ENCODE measurements at regions not wholly inside any gene's neighbourhood (a gene's known extent, or its start where the extent isn't known, plus 50 kb on each side); places are given as distances from the start of the nearest gene placed in this dataset.

DNA sequence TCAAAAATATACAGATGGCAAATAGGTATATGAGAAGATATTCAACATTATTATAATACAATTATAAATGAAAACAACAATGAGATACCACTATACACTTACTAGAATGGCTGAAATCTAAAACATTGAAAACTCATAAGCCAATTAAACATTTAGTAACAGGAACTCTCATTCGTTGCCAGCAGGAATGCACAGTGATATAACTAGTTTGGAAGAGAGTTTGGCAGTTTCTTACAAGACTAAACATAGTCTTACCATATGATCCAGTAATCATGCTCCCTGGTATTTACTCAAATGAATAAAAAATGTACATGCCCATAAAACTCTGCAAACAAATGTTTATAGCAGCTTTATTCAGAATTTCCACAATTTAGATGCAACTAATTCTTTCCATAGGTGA is 476.2 kb upstream of the COBL start:
- no peak overlapping the region for H3K4me3 Mint-ChIP-seq

DNA sequence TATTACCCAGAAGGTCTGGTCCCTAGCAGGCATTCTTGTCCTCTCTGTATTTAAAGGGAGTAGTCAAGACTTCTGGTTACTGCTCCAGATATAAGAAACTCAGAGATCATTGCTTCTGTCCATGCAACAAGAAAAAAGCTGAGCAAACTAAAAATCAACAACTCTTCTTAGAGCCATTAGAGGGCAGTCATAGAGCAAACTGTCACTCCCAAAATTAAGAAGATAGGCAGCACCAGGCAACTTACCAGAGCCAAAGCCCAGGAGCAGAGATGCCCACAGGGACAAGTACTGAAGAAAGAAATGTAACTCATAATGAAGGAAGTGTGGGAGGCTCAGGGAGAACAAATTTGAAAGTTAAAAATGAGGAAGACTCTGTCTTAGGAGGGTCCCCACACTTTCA is 472.9 kb upstream of the COBL start:
- Histone ChIP-seq H3K36me3 (ENCODE audit: control insufficient read depth in 2 of 2, extremely low read depth in 1 of 2, insufficient read depth in 1 of 2, low read length in 1 of 2) (no peaks in the 10 kb centered on the region), H3K9me3 (no peaks in the 10 kb centered on the region), H3K4me3 (ENCODE audit: control insufficient read depth in 1 of 2, extremely low read depth in 1 of 2, low read length in 1 of 2) (no peak overlapping the region), H3K27me3 (replicated peaks in 1 of 2; ENCODE audit: control insufficient read depth in 2 of 2, extremely low read depth in 1 of 2, insufficient read depth in 2 of 2, low read length in 1 of 2) (no peaks in the 10 kb centered on the region), H3K27ac (ENCODE audit: low read length) (no peak overlapping the region), H3K4me1 (ENCODE audit: control insufficient read depth in 1 of 2, extremely low read depth in 1 of 2, insufficient read depth in 2 of 2, low read length in 2 of 2) (no peaks in the 10 kb centered on the region)
- CTCF ChIA-PET: no interaction called here
- Mint-ChIP-seq H3K9me3 (peaks cover 8 to 11% (median 10%) of the 10 kb centered on the region in 3 donors), H3K4me1 (no peaks in the 10 kb centered on the region), H3K4me3 (no peak overlapping the region), H3K27me3 (no peaks in the 10 kb centered on the region), H3K27ac (no peak overlapping the region), H3K36me3 (no peaks in the 10 kb centered on the region)
- ATAC-seq (replicated peaks in 1 of 4): no peak
- POLR2A ChIA-PET: no interaction called here
- no peak for DNase-seq

More for the DNA sequence above, 476.2 kb upstream of the COBL start:
- no peaks in the 10 kb centered on the region for H3K36me3 Mint-ChIP-seq
- no peak for DNase-seq
- Histone ChIP-seq H3K27me3 (replicated peaks in 1 of 2; ENCODE audit: control insufficient read depth in 2 of 2, extremely low read depth in 1 of 2, insufficient read depth in 2 of 2, low read length in 1 of 2) (no peaks in the 10 kb centered on the region), H3K4me1 (ENCODE audit: control insufficient read depth in 1 of 2, extremely low read depth in 1 of 2, insufficient read depth in 2 of 2, low read length in 2 of 2) (no peaks in the 10 kb centered on the region), H3K9me3 (no peaks in the 10 kb centered on the region), H3K36me3 (ENCODE audit: control insufficient read depth in 2 of 2, extremely low read depth in 1 of 2, insufficient read depth in 1 of 2, low read length in 1 of 2) (no peaks in the 10 kb centered on the region), H3K4me3 (ENCODE audit: control insufficient read depth in 1 of 2, extremely low read depth in 1 of 2, low read length in 1 of 2) (no peak overlapping the region), H3K27ac (ENCODE audit: low read length) (no peak overlapping the region)
- ATAC-seq (replicated peaks in 1 of 4): no peak
- WGBS (ENCODE audit: insufficient coverage): no CpG with 5 or more reads among the region's 1 CpG
- no peaks in the 10 kb centered on the region for H3K4me1 Mint-ChIP-seq
- CTCF ChIA-PET: no interaction called here
- POLR2A ChIA-PET: no interaction called here
- H3K9me3 Mint-ChIP-seq: peaks cover 3 to 14% (median 8%) of the 10 kb centered on the region in 3 donors
- H3K27me3 Mint-ChIP-seq: no peaks in the 10 kb centered on the region
- H3K27ac Mint-ChIP-seq: no peak overlapping the region

DNA sequence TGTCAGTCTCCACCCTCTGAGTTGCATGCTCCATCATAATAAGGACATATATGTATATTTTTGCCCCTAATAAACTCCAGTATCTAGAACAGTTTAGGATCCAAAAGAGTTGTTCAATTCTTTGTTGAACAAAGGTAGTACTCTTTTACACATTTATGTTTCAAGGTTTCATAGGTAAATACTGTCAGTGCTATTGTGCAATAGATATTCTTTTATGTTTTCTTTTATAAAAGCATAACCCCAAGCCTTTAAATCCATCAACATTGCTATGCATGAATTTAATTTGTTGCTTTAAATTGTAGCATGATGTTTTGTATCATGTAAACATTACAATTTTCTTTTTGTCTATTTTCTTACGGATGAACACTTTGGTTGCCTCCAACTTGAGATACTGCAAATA is 469.7 kb upstream of the COBL start:
- Histone ChIP-seq H3K27me3 (replicated peaks in 1 of 2; ENCODE audit: control insufficient read depth in 2 of 2, extremely low read depth in 1 of 2, insufficient read depth in 2 of 2, low read length in 1 of 2) (no peaks in the 10 kb centered on the region), H3K27ac (ENCODE audit: low read length) (no peak overlapping the region), H3K4me1 (ENCODE audit: control insufficient read depth in 1 of 2, extremely low read depth in 1 of 2, insufficient read depth in 2 of 2, low read length in 2 of 2) (no peaks in the 10 kb centered on the region), H3K36me3 (ENCODE audit: control insufficient read depth in 2 of 2, extremely low read depth in 1 of 2, insufficient read depth in 1 of 2, low read length in 1 of 2) (no peaks in the 10 kb centered on the region), H3K9me3 (no peaks in the 10 kb centered on the region), H3K4me3 (ENCODE audit: control insufficient read depth in 1 of 2, extremely low read depth in 1 of 2, low read length in 1 of 2) (no peak overlapping the region)
- no peak overlapping the region for H3K27ac Mint-ChIP-seq
- WGBS (ENCODE audit: insufficient coverage): no CpG with 5 or more reads among the region's 1 CpG
- CTCF ChIA-PET: no interaction called here
- DNase-seq: no peak
- ATAC-seq (replicated peaks in 1 of 4): no peak
- peaks cover 4 to 18% (median 17%) of the 10 kb centered on the region in 3 donors for H3K9me3 Mint-ChIP-seq
- no peak overlapping the region for H3K4me3 Mint-ChIP-seq
- no peaks in the 10 kb centered on the region for H3K27me3 Mint-ChIP-seq
- POLR2A ChIA-PET: no interaction called here
- no peaks in the 10 kb centered on the region for H3K4me1 Mint-ChIP-seq
- no peaks in the 10 kb centered on the region for H3K36me3 Mint-ChIP-seq

DNA sequence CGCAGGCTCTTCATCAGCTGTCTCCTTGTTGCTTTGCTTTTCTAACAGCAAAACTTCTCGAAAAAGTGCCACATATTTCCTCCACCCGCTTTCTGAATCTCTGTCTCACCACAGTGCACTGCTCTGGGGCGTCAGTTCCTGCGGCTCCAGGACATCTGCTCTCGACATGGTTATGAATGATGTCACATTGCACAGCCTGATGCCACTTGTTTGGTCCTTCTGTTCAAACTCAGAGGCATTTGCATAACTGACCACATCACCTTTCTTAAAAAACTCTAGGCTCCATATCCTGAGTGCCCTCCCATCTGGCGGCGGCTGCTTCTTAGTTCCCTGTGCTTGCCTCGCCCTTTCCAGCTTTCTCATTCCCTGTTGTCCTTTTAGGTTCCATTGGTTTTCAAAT is 469.3 kb upstream of the COBL start:
- Histone ChIP-seq H3K36me3 (ENCODE audit: control insufficient read depth in 2 of 2, extremely low read depth in 1 of 2, insufficient read depth in 1 of 2, low read length in 1 of 2) (no peaks in the 10 kb centered on the region), H3K27me3 (replicated peaks in 1 of 2; ENCODE audit: control insufficient read depth in 2 of 2, extremely low read depth in 1 of 2, insufficient read depth in 2 of 2, low read length in 1 of 2) (no peaks in the 10 kb centered on the region), H3K27ac (ENCODE audit: low read length) (no peak overlapping the region), H3K4me3 (ENCODE audit: control insufficient read depth in 1 of 2, extremely low read depth in 1 of 2, low read length in 1 of 2) (no peak overlapping the region), H3K4me1 (ENCODE audit: control insufficient read depth in 1 of 2, extremely low read depth in 1 of 2, insufficient read depth in 2 of 2, low read length in 2 of 2) (no peaks in the 10 kb centered on the region), H3K9me3 (no peaks in the 10 kb centered on the region)
- Mint-ChIP-seq H3K27me3 (no peaks in the 10 kb centered on the region), H3K9me3 (peaks cover 4 to 18% (median 17%) of the 10 kb centered on the region in 3 donors), H3K4me3 (no peak overlapping the region), H3K36me3 (no peaks in the 10 kb centered on the region), H3K27ac (no peak overlapping the region), H3K4me1 (no peaks in the 10 kb centered on the region)
- CTCF ChIA-PET: no interaction called here
- POLR2A ChIA-PET: no interaction called here
- 84% methylated on average over 8 of the region's 9 CpGs for WGBS (ENCODE audit: insufficient coverage)
- no peak for ATAC-seq (replicated peaks in 1 of 4)
- DNase-seq: no peak

DNA sequence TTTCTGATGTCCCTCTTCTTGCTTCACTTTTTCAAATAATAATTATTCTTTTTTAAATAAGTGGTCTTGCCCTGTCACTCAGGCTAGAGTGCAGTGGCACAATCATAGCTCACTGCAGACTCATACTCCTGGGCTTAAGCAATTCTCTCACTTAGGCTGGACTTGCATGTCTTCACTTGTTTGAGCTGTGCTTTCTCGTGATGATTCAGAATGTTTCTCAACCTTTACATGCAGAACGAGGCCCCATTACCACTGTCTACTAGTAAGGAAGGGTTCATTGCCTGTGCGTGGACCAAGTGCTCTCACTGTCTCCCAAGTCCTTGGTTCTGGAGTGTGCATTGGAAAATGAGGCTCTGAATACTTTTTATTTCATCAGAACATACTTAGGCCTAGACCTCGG is 468.6 kb upstream of the COBL start:
- Histone ChIP-seq H3K4me3 (ENCODE audit: control insufficient read depth in 1 of 2, extremely low read depth in 1 of 2, low read length in 1 of 2) (no peak overlapping the region), H3K9me3 (no peaks in the 10 kb centered on the region), H3K27me3 (replicated peaks in 1 of 2; ENCODE audit: control insufficient read depth in 2 of 2, extremely low read depth in 1 of 2, insufficient read depth in 2 of 2, low read length in 1 of 2) (no peaks in the 10 kb centered on the region), H3K27ac (ENCODE audit: low read length) (no peak overlapping the region), H3K36me3 (ENCODE audit: control insufficient read depth in 2 of 2, extremely low read depth in 1 of 2, insufficient read depth in 1 of 2, low read length in 1 of 2) (no peaks in the 10 kb centered on the region), H3K4me1 (ENCODE audit: control insufficient read depth in 1 of 2, extremely low read depth in 1 of 2, insufficient read depth in 2 of 2, low read length in 2 of 2) (no peaks in the 10 kb centered on the region)
- ChIA-PET CTCF (no interaction called here), POLR2A (no interaction called here)
- H3K4me3 Mint-ChIP-seq: no peak overlapping the region
- peaks cover 4 to 18% (median 17%) of the 10 kb centered on the region in 3 donors for H3K9me3 Mint-ChIP-seq
- ATAC-seq (replicated peaks in 1 of 4) (no peak), DNase-seq (no peak)
- H3K4me1 Mint-ChIP-seq: no peaks in the 10 kb centered on the region
- no peaks in the 10 kb centered on the region for H3K36me3 Mint-ChIP-seq
- WGBS (ENCODE audit: insufficient coverage): 100% methylated on average over 1 of the region's 4 CpGs
- no peaks in the 10 kb centered on the region for H3K27me3 Mint-ChIP-seq
- no peak overlapping the region for H3K27ac Mint-ChIP-seq

DNA sequence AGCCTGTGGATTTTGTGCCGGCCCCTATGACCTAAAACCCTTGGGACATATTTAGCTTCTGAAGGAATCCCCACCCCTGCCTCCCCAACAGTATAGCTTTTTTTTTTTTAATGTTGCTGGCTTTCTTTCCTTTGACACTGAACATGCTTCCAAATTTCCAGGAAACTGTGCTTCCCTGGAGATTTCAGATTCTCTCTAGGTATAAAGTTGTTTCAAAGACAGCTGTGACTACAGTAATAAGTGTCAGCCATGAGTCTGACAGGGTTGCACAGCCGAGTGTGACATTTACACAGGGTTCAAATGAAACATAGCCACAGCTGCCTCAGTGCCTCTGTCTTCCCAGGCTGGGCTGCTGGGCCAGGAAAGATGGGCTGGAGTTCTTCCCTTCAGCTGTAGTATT is 466.6 kb upstream of the COBL start:
- H3K9me3 ChIP-seq: no peaks in the 10 kb centered on the region
- no peaks in the 10 kb centered on the region for H3K27me3 Mint-ChIP-seq
- ATAC-seq (replicated peaks in 1 of 4) (no peak), DNase-seq (no peak)
- H3K36me3 Mint-ChIP-seq: no peaks in the 10 kb centered on the region
- no peaks in the 10 kb centered on the region for H3K36me3 ChIP-seq (ENCODE audit: control insufficient read depth in 2 of 2, extremely low read depth in 1 of 2, insufficient read depth in 1 of 2, low read length in 1 of 2)
- H3K4me1 Mint-ChIP-seq: no peaks in the 10 kb centered on the region
- ChIA-PET CTCF (interaction anchor here in 1 of 2 donors (0.6 kb wide), 2 partner anchors 14 to 56 kb away, joined by 3 to 4 read pairs; no protein-coding TSS in a partner anchor), POLR2A (no interaction called here)
- no peak overlapping the region for H3K27ac ChIP-seq (ENCODE audit: low read length)
- H3K4me3 Mint-ChIP-seq: no peak overlapping the region
- no peak overlapping the region for H3K27ac Mint-ChIP-seq
- 60% methylated on average over 1 of the region's 2 CpGs for WGBS (ENCODE audit: insufficient coverage)
- H3K27me3 ChIP-seq (replicated peaks in 1 of 2; ENCODE audit: control insufficient read depth in 2 of 2, extremely low read depth in 1 of 2, insufficient read depth in 2 of 2, low read length in 1 of 2): no peaks in the 10 kb centered on the region
- no peaks in the 10 kb centered on the region for H3K4me1 ChIP-seq (ENCODE audit: control insufficient read depth in 1 of 2, extremely low read depth in 1 of 2, insufficient read depth in 2 of 2, low read length in 2 of 2)
- no peak overlapping the region for H3K4me3 ChIP-seq (ENCODE audit: control insufficient read depth in 1 of 2, extremely low read depth in 1 of 2, low read length in 1 of 2)
- H3K9me3 Mint-ChIP-seq: peaks cover 0 to 20% (median 14%) of the 10 kb centered on the region in 3 donors

DNA sequence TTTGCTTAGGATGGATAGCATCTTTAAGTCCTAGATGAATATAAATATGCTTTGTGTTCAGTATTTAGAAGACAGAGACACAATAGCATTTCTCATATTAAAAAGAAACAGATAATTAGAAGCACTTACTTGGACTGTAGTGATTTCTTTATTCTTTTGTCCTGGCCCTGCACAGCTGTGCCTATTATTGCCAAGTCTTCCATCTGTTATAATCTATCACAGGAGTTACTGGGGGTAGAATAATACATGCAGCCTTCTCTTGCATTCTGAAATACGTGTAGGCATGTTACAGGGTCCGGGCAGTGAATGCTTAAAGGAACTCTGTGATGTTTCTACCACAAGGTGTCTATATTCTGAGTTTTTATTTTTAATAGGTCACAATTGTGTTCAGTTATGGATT is 461.5 kb upstream of the COBL start:
- ATAC-seq (replicated peaks in 1 of 4) (no peak), DNase-seq (no peak)
- no peaks in the 10 kb centered on the region for H3K9me3 ChIP-seq
- CTCF ChIA-PET: no interaction called here
- H3K27me3 ChIP-seq (replicated peaks in 1 of 2; ENCODE audit: control insufficient read depth in 2 of 2, extremely low read depth in 1 of 2, insufficient read depth in 2 of 2, low read length in 1 of 2): no peaks in the 10 kb centered on the region
- POLR2A ChIA-PET: no interaction called here
- H3K36me3 ChIP-seq (ENCODE audit: control insufficient read depth in 2 of 2, extremely low read depth in 1 of 2, insufficient read depth in 1 of 2, low read length in 1 of 2): no peaks in the 10 kb centered on the region
- Mint-ChIP-seq H3K4me1 (no peaks in the 10 kb centered on the region), H3K27me3 (no peaks in the 10 kb centered on the region), H3K27ac (no peak overlapping the region), H3K4me3 (no peak overlapping the region), H3K9me3 (peaks cover 0 to 19% (median 7%) of the 10 kb centered on the region in 3 donors), H3K36me3 (no peaks in the 10 kb centered on the region)
- H3K27ac ChIP-seq (ENCODE audit: low read length): no peak overlapping the region
- H3K4me3 ChIP-seq (ENCODE audit: control insufficient read depth in 1 of 2, extremely low read depth in 1 of 2, low read length in 1 of 2): no peak overlapping the region
- H3K4me1 ChIP-seq (ENCODE audit: control insufficient read depth in 1 of 2, extremely low read depth in 1 of 2, insufficient read depth in 2 of 2, low read length in 2 of 2): no peaks in the 10 kb centered on the region
- WGBS (ENCODE audit: insufficient coverage): no CpG with 5 or more reads among the region's 2 CpGs
